ENCODE measurements at regions not wholly inside any gene's neighbourhood (a gene's known extent, or its start where the extent isn't known, plus 50 kb on each side); places are given as distances from the start of the nearest gene placed in this dataset.
A peak's percentile ranks its signal among the peaks of the same experiment; 100 is the strongest.

GRCh38 chr1:227466039-227466645 lies 97.2 kb upstream of the ZNF678 start:
- H3K9ac ChIP-seq (replicated peaks; ENCODE audit: extremely low read depth, insufficient read depth, low read length): no peak overlapping the region
- no peak for FAIRE-seq
- H3K27ac ChIP-seq (ENCODE audit: insufficient read depth, low read depth, low read length): no peak overlapping the region
- DNase-seq (ENCODE audit: low read depth, low spot score): no peak
- BruUV-seq (replicated peaks): no TSS peak
- dilution Hi-C loops (cut with MboI; ENCODE audit: extremely low pct_ligation_motif_present, low sequenced_read_pairs): no loop called here
- no peaks in the 10 kb centered on the region for H3K79me2 ChIP-seq (ENCODE audit: control insufficient read depth, insufficient read depth, low read length)
- H3K4me1 ChIP-seq (ENCODE audit: control insufficient read depth, extremely low read depth, insufficient read depth, low read length): peaks cover 2% of the 10 kb centered on the region
- H3K9me1 ChIP-seq (replicated peaks; ENCODE audit: control insufficient read depth, extremely low read depth, insufficient read depth, low read length): no peaks in the 10 kb centered on the region
- no peak overlapping the region for H3K4me2 ChIP-seq (ENCODE audit: insufficient read depth, low read length)
- intact Hi-C loops (cut with micrococcal nuclease): no loop called here
- H3K36me3 ChIP-seq (ENCODE audit: control insufficient read depth in 2 of 2, extremely low read depth in 1 of 2, insufficient read depth in 2 of 2, low read length in 2 of 2): no peaks in the 10 kb centered on the region
- POLR2A ChIA-PET: no interaction called here
- CTCF ChIA-PET: no interaction called here
- no peak overlapping the region for H3K4me3 ChIP-seq (replicated peaks in 1 of 3; ENCODE audit: insufficient read depth in 1 of 3, low read depth in 1 of 3, low read length in 3 of 3)
- peaks cover 2 to 7% of the 10 kb centered on the region in 2 experiments for H3K27me3 ChIP-seq (ENCODE audit: control insufficient read depth in 2 of 2, insufficient read depth in 2 of 2, low read length in 2 of 2)
- no peak overlapping the region for H2AFZ ChIP-seq (ENCODE audit: low read depth, low read length)
- H4K20me1 ChIP-seq (replicated peaks; ENCODE audit: control insufficient read depth, extremely low read depth, insufficient read depth, low read length): no peaks in the 10 kb centered on the region
- no peaks in the 10 kb centered on the region for H3K9me3 ChIP-seq (replicated peaks; ENCODE audit: control insufficient read depth, insufficient read depth, low read length)
- TF ChIP-seq GATA2 (IDR thresholded peaks at IDR 0.05; ENCODE audit: insufficient read depth, insufficient read length, low read depth, low read length) (no peak), POLR2AphosphoS5 (IDR thresholded peaks at IDR 0.05; ENCODE audit: insufficient read depth, low read depth, low read length) (no peak), POLR2A (IDR thresholded peaks at IDR 0.05; ENCODE audit: low read depth, low read length) (no peak)
- TF ChIP-seq, protein P1, sequence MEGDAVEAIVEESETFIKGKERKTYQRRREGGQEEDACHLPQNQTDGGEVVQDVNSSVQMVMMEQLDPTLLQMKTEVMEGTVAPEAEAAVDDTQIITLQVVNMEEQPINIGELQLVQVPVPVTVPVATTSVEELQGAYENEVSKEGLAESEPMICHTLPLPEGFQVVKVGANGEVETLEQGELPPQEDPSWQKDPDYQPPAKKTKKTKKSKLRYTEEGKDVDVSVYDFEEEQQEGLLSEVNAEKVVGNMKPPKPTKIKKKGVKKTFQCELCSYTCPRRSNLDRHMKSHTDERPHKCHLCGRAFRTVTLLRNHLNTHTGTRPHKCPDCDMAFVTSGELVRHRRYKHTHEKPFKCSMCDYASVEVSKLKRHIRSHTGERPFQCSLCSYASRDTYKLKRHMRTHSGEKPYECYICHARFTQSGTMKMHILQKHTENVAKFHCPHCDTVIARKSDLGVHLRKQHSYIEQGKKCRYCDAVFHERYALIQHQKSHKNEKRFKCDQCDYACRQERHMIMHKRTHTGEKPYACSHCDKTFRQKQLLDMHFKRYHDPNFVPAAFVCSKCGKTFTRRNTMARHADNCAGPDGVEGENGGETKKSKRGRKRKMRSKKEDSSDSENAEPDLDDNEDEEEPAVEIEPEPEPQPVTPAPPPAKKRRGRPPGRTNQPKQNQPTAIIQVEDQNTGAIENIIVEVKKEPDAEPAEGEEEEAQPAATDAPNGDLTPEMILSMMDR (IDR thresholded peaks at IDR 0.05; ENCODE audit: extremely low read depth in 1 of 2, insufficient read depth in 1 of 2, low read depth in 1 of 2, low read length in 2 of 2): no peak

GRCh38 chr1:227465256-227465655 lies 98.1 kb upstream of the ZNF678 start:
- ChIA-PET CTCF (no interaction called here), POLR2A (no interaction called here)
- Histone ChIP-seq H3K36me3 (ENCODE audit: control insufficient read depth in 2 of 2, extremely low read depth in 1 of 2, insufficient read depth in 2 of 2, low read length in 2 of 2) (no peaks in the 10 kb centered on the region), H3K4me3 (replicated peaks in 1 of 3; ENCODE audit: insufficient read depth in 1 of 3, low read depth in 1 of 3, low read length in 3 of 3) (no peak overlapping the region), H3K4me2 (ENCODE audit: insufficient read depth, low read length) (no peak overlapping the region), H3K9ac (replicated peaks; ENCODE audit: extremely low read depth, insufficient read depth, low read length) (no peak overlapping the region), H4K20me1 (replicated peaks; ENCODE audit: control insufficient read depth, extremely low read depth, insufficient read depth, low read length) (no peaks in the 10 kb centered on the region), H3K79me2 (ENCODE audit: control insufficient read depth, insufficient read depth, low read length) (no peaks in the 10 kb centered on the region), H3K27me3 (ENCODE audit: control insufficient read depth in 2 of 2, insufficient read depth in 2 of 2, low read length in 2 of 2) (peaks cover 0 to 7% of the 10 kb centered on the region in 2 experiments), H3K27ac (ENCODE audit: insufficient read depth, low read depth, low read length) (no peak overlapping the region), H2AFZ (ENCODE audit: low read depth, low read length) (no peak overlapping the region), H3K4me1 (ENCODE audit: control insufficient read depth, extremely low read depth, insufficient read depth, low read length) (peaks cover 2% of the 10 kb centered on the region), H3K9me1 (replicated peaks; ENCODE audit: control insufficient read depth, extremely low read depth, insufficient read depth, low read length) (no peaks in the 10 kb centered on the region), H3K9me3 (replicated peaks; ENCODE audit: control insufficient read depth, insufficient read depth, low read length) (no peaks in the 10 kb centered on the region)
- no TSS peak for BruUV-seq (replicated peaks)
- intact Hi-C loops (cut with micrococcal nuclease): no loop called here
- DNase-seq (ENCODE audit: low read depth, low spot score): no peak
- no peak for FAIRE-seq
- dilution Hi-C loops (cut with MboI; ENCODE audit: extremely low pct_ligation_motif_present, low sequenced_read_pairs): no loop called here
- TF ChIP-seq MYC (IDR thresholded peaks at IDR 0.05; ENCODE audit: low read depth, low read length) (no peak), JUN (IDR thresholded peaks at IDR 0.05; ENCODE audit: borderline replicate concordance, insufficient read depth, insufficient read length, low read depth) (no peak), EZH2 (IDR thresholded peaks at IDR 0.05; ENCODE audit: borderline replicate concordance, low read depth, low read length, severe bottlenecking) (no peak), GATA2 (IDR thresholded peaks at IDR 0.05; ENCODE audit: insufficient read depth, insufficient read length, low read depth, low read length) (no peak), FOS (IDR thresholded peaks at IDR 0.05; ENCODE audit: borderline replicate concordance, insufficient read depth, low read length) (no peak)
- TF ChIP-seq, protein P1 (IDR thresholded peaks at IDR 0.05; ENCODE audit: extremely low read depth in 1 of 2, insufficient read depth in 1 of 2, low read depth in 1 of 2, low read length in 2 of 2): peak in 1 of 2 donors; percentile 12

All from endothelial cell of umbilical vein (primary cell).